ENCODE measurements at regions not wholly inside any gene's neighbourhood (a gene's known extent, or its start where the extent isn't known, plus 50 kb on each side); places are given as distances from the start of the nearest gene placed in this dataset.

- Histone ChIP-seq H3K4me1 (ENCODE audit: control insufficient read depth, insufficient read depth, low read length) (no peaks in the 10 kb centered on the region), H3K4me3 (ENCODE audit: low read length) (no peak overlapping the region), H3K4me2 (ENCODE audit: low read length) (no peak overlapping the region), H3K27me3 (ENCODE audit: control insufficient read depth, insufficient read depth, low read length) (no peaks in the 10 kb centered on the region), H3K9ac (ENCODE audit: low read depth, low read length) (no peak overlapping the region), H3K36me3 (ENCODE audit: insufficient read depth, low read length) (no peaks in the 10 kb centered on the region), H3K9me3 (replicated peaks; ENCODE audit: low read length) (no peaks in the 10 kb centered on the region)
Measured at GRCh38 chr5:105740242-105740641, 1930.5 kb downstream of the EFNA5 start.

- H3K9ac ChIP-seq (ENCODE audit: low read depth, low read length), result no peak overlapping the region
- no peak overlapping the region for H3K4me3 ChIP-seq (ENCODE audit: low read length)
- no peaks in the 10 kb centered on the region for H3K27me3 ChIP-seq (ENCODE audit: control insufficient read depth, insufficient read depth, low read length)
- no peaks in the 10 kb centered on the region for H3K36me3 ChIP-seq (ENCODE audit: insufficient read depth, low read length)
- H3K4me2 ChIP-seq (ENCODE audit: low read length), result no peak overlapping the region
- no peaks in the 10 kb centered on the region for H3K9me3 ChIP-seq (replicated peaks; ENCODE audit: low read length)
- H3K4me1 ChIP-seq (ENCODE audit: control insufficient read depth, insufficient read depth, low read length), result no peaks in the 10 kb centered on the region
Measured at GRCh38 chr5:105739732-105740131, 1931.0 kb downstream of the EFNA5 start.

DNA sequence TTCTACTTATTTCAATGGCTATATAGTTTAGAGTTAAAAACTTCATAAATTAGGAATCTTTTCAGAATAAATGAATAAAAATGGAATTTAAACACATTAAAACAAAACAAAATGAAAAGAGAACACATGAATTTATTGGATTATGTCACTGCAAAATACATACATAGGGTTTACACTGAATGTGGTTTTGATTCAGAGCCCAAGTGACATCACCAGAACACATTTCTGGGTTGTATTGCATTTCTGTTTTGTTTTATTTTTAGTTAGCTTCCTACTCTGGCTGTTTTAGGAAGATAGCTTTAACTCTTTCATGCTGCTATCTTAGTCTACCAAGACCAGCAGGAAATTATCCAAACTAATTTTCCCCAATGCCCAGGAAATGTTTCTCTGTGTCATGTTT is 1935.0 kb downstream of the EFNA5 start:
- H3K4me3 ChIP-seq (ENCODE audit: low read length), result no peak overlapping the region
- no peak overlapping the region for H3K9ac ChIP-seq (ENCODE audit: low read depth, low read length)
- no peaks in the 10 kb centered on the region for H3K36me3 ChIP-seq (ENCODE audit: insufficient read depth, low read length)
- H3K9me3 ChIP-seq (replicated peaks; ENCODE audit: low read length), result no peaks in the 10 kb centered on the region
- no peak overlapping the region for H3K4me2 ChIP-seq (ENCODE audit: low read length)
- H3K4me1 ChIP-seq (ENCODE audit: control insufficient read depth, insufficient read depth, low read length), result no peaks in the 10 kb centered on the region
- H3K27me3 ChIP-seq (ENCODE audit: control insufficient read depth, insufficient read depth, low read length), result no peaks in the 10 kb centered on the region

GRCh38 chr5:105730982-105731381 is 1939.8 kb downstream of the EFNA5 start:
- H3K9me3 ChIP-seq (replicated peaks; ENCODE audit: low read length), result no peaks in the 10 kb centered on the region
- no peak overlapping the region for H3K4me2 ChIP-seq (ENCODE audit: low read length)
- no peaks in the 10 kb centered on the region for H3K4me1 ChIP-seq (ENCODE audit: control insufficient read depth, insufficient read depth, low read length)
- no peak overlapping the region for H3K4me3 ChIP-seq (ENCODE audit: low read length)
- no peaks in the 10 kb centered on the region for H3K27me3 ChIP-seq (ENCODE audit: control insufficient read depth, insufficient read depth, low read length)
- H3K9ac ChIP-seq (ENCODE audit: low read depth, low read length), result no peak overlapping the region
- H3K36me3 ChIP-seq (ENCODE audit: insufficient read depth, low read length), result no peaks in the 10 kb centered on the region

DNA sequence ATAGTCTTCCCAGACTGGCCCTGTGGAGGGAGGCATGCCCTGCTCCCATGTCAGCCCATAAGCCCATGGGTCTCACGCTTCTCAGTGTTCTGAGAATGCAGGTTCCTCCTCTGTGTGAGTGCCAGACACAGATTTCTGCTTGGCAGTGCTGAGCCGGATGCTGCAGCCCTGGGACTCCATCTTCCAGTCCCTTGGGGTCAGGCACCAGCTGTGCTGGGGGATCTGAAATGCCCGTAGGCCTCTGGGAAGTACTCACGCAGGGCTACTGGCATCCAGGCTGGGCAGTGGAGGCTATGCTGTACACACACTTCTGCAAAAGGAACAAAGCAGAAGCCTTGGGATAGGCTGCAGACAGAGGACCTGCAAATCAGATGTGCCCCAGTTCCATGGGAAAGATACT is 1944.6 kb downstream of the EFNA5 start:
- Histone ChIP-seq H3K4me1 (ENCODE audit: control insufficient read depth, insufficient read depth, low read length) (no peaks in the 10 kb centered on the region), H3K27me3 (ENCODE audit: control insufficient read depth, insufficient read depth, low read length) (no peaks in the 10 kb centered on the region), H3K4me3 (ENCODE audit: low read length) (no peak overlapping the region), H3K4me2 (ENCODE audit: low read length) (no peak overlapping the region), H3K9ac (ENCODE audit: low read depth, low read length) (no peak overlapping the region), H3K36me3 (ENCODE audit: insufficient read depth, low read length) (no peaks in the 10 kb centered on the region), H3K9me3 (replicated peaks; ENCODE audit: low read length) (no peaks in the 10 kb centered on the region)

GRCh38 chr5:105708442-105708841 is 1962.3 kb downstream of the EFNA5 start:
- no peaks in the 10 kb centered on the region for H3K9me3 ChIP-seq (replicated peaks; ENCODE audit: low read length)
- H3K4me3 ChIP-seq (ENCODE audit: low read length), result no peak overlapping the region
- no peak overlapping the region for H3K4me2 ChIP-seq (ENCODE audit: low read length)
- H3K36me3 ChIP-seq (ENCODE audit: insufficient read depth, low read length), result no peaks in the 10 kb centered on the region
- no peak overlapping the region for H3K9ac ChIP-seq (ENCODE audit: low read depth, low read length)
- H3K4me1 ChIP-seq (ENCODE audit: control insufficient read depth, insufficient read depth, low read length), result no peaks in the 10 kb centered on the region
- H3K27me3 ChIP-seq (ENCODE audit: control insufficient read depth, insufficient read depth, low read length), result no peaks in the 10 kb centered on the region

GRCh38 chr5:105702323-105702722 is 1968.4 kb downstream of the EFNA5 start:
- H3K36me3 ChIP-seq (ENCODE audit: insufficient read depth, low read length), result no peaks in the 10 kb centered on the region
- no peak overlapping the region for H3K4me3 ChIP-seq (ENCODE audit: low read length)
- H3K4me1 ChIP-seq (ENCODE audit: control insufficient read depth, insufficient read depth, low read length), result no peaks in the 10 kb centered on the region
- no peaks in the 10 kb centered on the region for H3K9me3 ChIP-seq (replicated peaks; ENCODE audit: low read length)
- H3K9ac ChIP-seq (ENCODE audit: low read depth, low read length), result no peak overlapping the region
- H3K4me2 ChIP-seq (ENCODE audit: low read length), result no peak overlapping the region
- no peaks in the 10 kb centered on the region for H3K27me3 ChIP-seq (ENCODE audit: control insufficient read depth, insufficient read depth, low read length)

DNA sequence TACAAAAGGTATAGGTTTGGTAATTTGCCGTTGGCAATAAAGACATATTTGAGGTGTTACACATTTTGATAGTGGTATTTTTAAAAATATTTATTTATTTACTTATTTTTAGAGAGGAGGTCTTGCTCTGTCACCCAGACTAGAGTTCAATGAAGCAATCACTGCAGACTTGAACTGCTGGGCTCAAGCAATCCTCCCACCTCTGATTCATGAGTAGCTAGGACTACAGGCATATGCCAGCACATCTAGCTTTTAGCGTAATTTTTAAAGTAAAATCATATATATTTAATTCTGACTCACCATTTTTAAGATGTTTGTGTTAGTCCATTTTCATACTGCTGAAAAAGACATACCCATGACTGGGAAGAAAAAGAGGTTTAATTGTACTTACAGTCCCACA is 1974.3 kb downstream of the EFNA5 start:
- Histone ChIP-seq H3K36me3 (ENCODE audit: insufficient read depth, low read length) (no peaks in the 10 kb centered on the region), H3K4me2 (ENCODE audit: low read length) (no peak overlapping the region), H3K27me3 (ENCODE audit: control insufficient read depth, insufficient read depth, low read length) (no peaks in the 10 kb centered on the region), H3K4me1 (ENCODE audit: control insufficient read depth, insufficient read depth, low read length) (no peaks in the 10 kb centered on the region), H3K9ac (ENCODE audit: low read depth, low read length) (no peak overlapping the region), H3K9me3 (replicated peaks; ENCODE audit: low read length) (no peaks in the 10 kb centered on the region), H3K4me3 (ENCODE audit: low read length) (no peak overlapping the region)

DNA sequence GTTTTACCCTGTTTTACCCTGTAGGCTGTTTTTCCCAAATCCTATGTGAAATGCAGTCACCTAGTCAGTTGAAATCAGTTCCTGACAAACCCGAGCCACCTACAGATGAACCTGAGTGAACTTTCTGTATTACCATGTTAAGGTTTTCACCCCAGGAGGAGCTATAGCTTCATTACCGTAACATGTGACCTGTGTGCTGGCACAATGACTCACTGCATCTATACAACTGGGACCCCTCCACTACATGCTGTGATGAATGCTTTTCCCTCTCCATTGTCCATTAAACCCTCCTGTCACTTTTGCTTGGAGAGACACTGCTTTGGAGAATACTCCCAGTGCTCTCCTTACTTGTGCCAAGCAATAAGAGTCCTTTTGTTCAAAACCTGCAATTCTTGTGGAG is 1974.8 kb downstream of the EFNA5 start:
- Histone ChIP-seq H3K36me3 (ENCODE audit: insufficient read depth, low read length) (no peaks in the 10 kb centered on the region), H3K9ac (ENCODE audit: low read depth, low read length) (no peak overlapping the region), H3K27me3 (ENCODE audit: control insufficient read depth, insufficient read depth, low read length) (no peaks in the 10 kb centered on the region), H3K9me3 (replicated peaks; ENCODE audit: low read length) (no peaks in the 10 kb centered on the region), H3K4me1 (ENCODE audit: control insufficient read depth, insufficient read depth, low read length) (no peaks in the 10 kb centered on the region), H3K4me3 (ENCODE audit: low read length) (no peak overlapping the region), H3K4me2 (ENCODE audit: low read length) (no peak overlapping the region)

DNA sequence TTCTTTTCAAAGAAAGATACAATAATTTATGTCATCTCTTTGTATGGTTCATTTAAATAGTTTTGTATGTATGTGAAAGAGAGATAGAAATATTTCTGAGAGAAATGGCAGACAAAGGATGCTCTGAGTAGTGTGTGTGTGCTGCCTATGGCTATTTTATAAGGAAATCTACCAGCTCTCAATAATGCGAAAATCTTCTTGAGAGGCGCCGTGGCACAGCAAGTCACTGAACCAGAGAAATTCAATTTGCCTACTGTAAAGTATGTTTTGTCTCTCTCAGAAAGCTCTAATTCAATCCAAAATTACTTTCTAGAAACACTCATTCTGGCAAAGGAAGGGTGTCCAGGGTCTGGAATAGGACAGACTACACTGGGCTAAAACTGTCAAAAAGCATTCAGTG is 1981.1 kb downstream of the EFNA5 start:
- H3K4me1 ChIP-seq (ENCODE audit: control insufficient read depth, insufficient read depth, low read length), result no peaks in the 10 kb centered on the region
- H3K9me3 ChIP-seq (replicated peaks; ENCODE audit: low read length), result no peaks in the 10 kb centered on the region
- no peaks in the 10 kb centered on the region for H3K27me3 ChIP-seq (ENCODE audit: control insufficient read depth, insufficient read depth, low read length)
- H3K9ac ChIP-seq (ENCODE audit: low read depth, low read length), result no peak overlapping the region
- no peak overlapping the region for H3K4me3 ChIP-seq (ENCODE audit: low read length)
- H3K36me3 ChIP-seq (ENCODE audit: insufficient read depth, low read length), result no peaks in the 10 kb centered on the region
- no peak overlapping the region for H3K4me2 ChIP-seq (ENCODE audit: low read length)

GRCh38 chr5:105688227-105688792 is 1982.4 kb downstream of the EFNA5 start:
- H3K36me3 ChIP-seq (ENCODE audit: insufficient read depth, low read length), result no peaks in the 10 kb centered on the region
- no peaks in the 10 kb centered on the region for H3K9me3 ChIP-seq (replicated peaks; ENCODE audit: low read length)
- no peak overlapping the region for H3K9ac ChIP-seq (ENCODE audit: low read depth, low read length)

DNA sequence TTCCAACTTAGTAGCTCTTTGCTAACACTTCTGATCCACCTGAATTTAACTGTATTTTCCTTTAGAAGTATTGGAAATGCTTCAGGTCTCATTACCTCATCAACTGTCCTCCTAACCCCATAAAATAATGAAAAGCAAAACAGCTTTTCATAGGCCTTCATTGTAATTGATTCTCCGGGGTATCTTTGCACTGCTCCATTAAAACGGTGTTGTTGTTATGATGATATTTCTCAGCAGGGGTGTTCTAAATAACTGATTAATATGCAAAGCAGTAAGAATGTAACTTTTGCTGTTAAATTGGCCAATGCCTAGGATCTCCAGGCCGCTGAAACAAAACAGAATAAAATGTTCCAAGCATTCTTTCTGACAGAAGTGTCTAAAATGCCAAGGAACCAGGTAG is 1983.2 kb downstream of the EFNA5 start:
- Histone ChIP-seq H3K9ac (ENCODE audit: low read depth, low read length) (no peak overlapping the region), H3K36me3 (ENCODE audit: insufficient read depth, low read length) (no peaks in the 10 kb centered on the region), H3K27me3 (ENCODE audit: control insufficient read depth, insufficient read depth, low read length) (no peaks in the 10 kb centered on the region)

More at GRCh38 chr5:105688227-105688792, 1982.4 kb downstream of the EFNA5 start:
- Histone ChIP-seq H3K4me2 (ENCODE audit: low read length) (no peak overlapping the region), H3K4me3 (ENCODE audit: low read length) (no peak overlapping the region), H3K4me1 (ENCODE audit: control insufficient read depth, insufficient read depth, low read length) (no peaks in the 10 kb centered on the region), H3K27me3 (ENCODE audit: control insufficient read depth, insufficient read depth, low read length) (no peaks in the 10 kb centered on the region)

More for the DNA sequence above, 1983.2 kb downstream of the EFNA5 start:
- no peaks in the 10 kb centered on the region for H3K9me3 ChIP-seq (replicated peaks; ENCODE audit: low read length)
- H3K4me2 ChIP-seq (ENCODE audit: low read length), result no peak overlapping the region
- no peak overlapping the region for H3K4me3 ChIP-seq (ENCODE audit: low read length)
- H3K4me1 ChIP-seq (ENCODE audit: control insufficient read depth, insufficient read depth, low read length), result no peaks in the 10 kb centered on the region

All from skeletal muscle satellite cell (primary cell).